Panc1 (cell line): ENCODE measurements at regions not wholly inside any gene's neighbourhood (a gene's known extent, or its start where the extent isn't known, plus 50 kb on each side); places are given as distances from the start of the nearest gene placed in this dataset.

ENCODE experiments used
- ATAC-seq: fragments of 200-7000 bp; cut with Tn5 transposase; 2 replicates; pipeline ENCODE4 v1.9.1; 2020; ENCODE audit warnings: mild to moderate bottlenecking, moderate library complexity
- BruUV-seq: library from RNA; stranded (reverse); fragments of 400-500 nt; replicated peaks from 2 replicates; lab custom pipeline; 2021; lab: Mats Ljungman, UMichigan
- CTCF ChIA-PET: fragments of 300-600 bp; sonication (Branson Sonifier 250); formaldehyde crosslinking; loops from one replicate; lab custom pipeline; 2022; ENCODE audit warnings: antibody characterized with exemption; lab: Charles Lee
- POLR2A ChIA-PET: fragments of 300-600 bp; sonication (Branson Sonifier 250); formaldehyde crosslinking; loops from one replicate; lab custom pipeline; 2022; ENCODE audit warnings: antibody characterized with exemption; lab: Charles Lee
- DNase-seq: peaks from one replicate; pipeline ENCODE4 v3.0.0-alpha.2; 2010; ENCODE audit warnings: low read depth, low spot score
- H3K27ac ChIP-seq: 2 replicates; pipeline ENCODE4 v1.5.1; 2011; ENCODE audit warnings: mild to moderate bottlenecking, low read length, inconsistent platforms
- H3K27me3 ChIP-seq: fragments of 200-500 bp; sonication (Bioruptor generic); 2 replicates; pipeline ENCODE4 v1.6.0; 2014; ENCODE audit warnings: low read length, inconsistent platforms; ENCODE audit not compliant: control insufficient read depth, insufficient read depth
- H3K36me3 ChIP-seq: fragments of 200-500 bp; sonication (Bioruptor generic); 2 replicates; pipeline ENCODE4 v1.5.1; 2014; ENCODE audit warnings: inconsistent platforms, mild to moderate bottlenecking, low read length, moderate library complexity; ENCODE audit not compliant: control insufficient read depth, insufficient read depth
- H3K4me1 ChIP-seq: 2 replicates; pipeline ENCODE4 v1.5.1; 2011; ENCODE audit warnings: inconsistent platforms, mild to moderate bottlenecking, low read length, moderate library complexity; ENCODE audit not compliant: control insufficient read depth, insufficient read depth
- H3K4me3 ChIP-seq, 2 experiments: 2 replicates each; pipeline ENCODE4 v1.5.1; 2011 to 2012; ENCODE audit warnings: low read depth in 2 of 2, low read length in 2 of 2, mild to moderate bottlenecking in 2 of 2, inconsistent platforms in 1 of 2, moderate library complexity in 1 of 2
- H3K9me3 ChIP-seq: fragments of 200-500 bp; sonication (Bioruptor generic); 2 replicates; pipeline ENCODE4 v1.5.1; 2014; ENCODE audit warnings: low read depth, mild to moderate bottlenecking, inconsistent platforms, low read length, moderate library complexity; ENCODE audit not compliant: control insufficient read depth, insufficient read depth
- POLR2AphosphoS5 ChIP-seq: IDR thresholded peaks from 2 replicates; pipeline ENCODE4 v1.6.1; 2012; ENCODE audit warnings: mild to moderate bottlenecking, low read depth, low read length, moderate library complexity
- SIN3A ChIP-seq: IDR thresholded peaks from 2 replicates; pipeline ENCODE4 v1.6.1; 2012; ENCODE audit warnings: low read depth, mild to moderate bottlenecking, low read length, moderate library complexity, borderline replicate concordance; ENCODE audit not compliant: insufficient read depth
- TCF7L2 ChIP-seq: IDR thresholded peaks from 2 replicates; pipeline ENCODE4 v1.6.1; 2011; ENCODE audit warnings: mild to moderate bottlenecking, low read depth, low read length, inconsistent platforms
- in situ Hi-C: cut with HindIII; loops from 2 replicates; pipeline ENCODE4 v1.10.0; 2016; ENCODE audit warnings: low sequenced_read_pairs, low pct_unique_long_range_greater_than_20kb
- intact Hi-C: fragments of 100-400 bp; cut with micrococcal nuclease; formaldehyde crosslinking; loops from one replicate; pipeline ENCODE4 v1.10.0; 2022; ENCODE audit not compliant: unreplicated experiment
- TF ChIP-seq, protein P1 (sequence below), 2 experiments: IDR thresholded peaks; 2 replicates each; pipeline ENCODE4 v1.6.1; 2011 to 2012; ENCODE audit warnings: low read depth in 2 of 2, control low read depth in 1 of 2, low read length in 1 of 2, mild to moderate bottlenecking in 1 of 2, moderate library complexity in 1 of 2; ENCODE audit not compliant: insufficient read depth in 1 of 2
- TF ChIP-seq, protein P2 (sequence below): fragments of 450-650 bp; IDR thresholded peaks from 2 replicates; pipeline ENCODE4 v1.5.1; 2017; ENCODE audit warnings: mild to moderate bottlenecking

DNA sequence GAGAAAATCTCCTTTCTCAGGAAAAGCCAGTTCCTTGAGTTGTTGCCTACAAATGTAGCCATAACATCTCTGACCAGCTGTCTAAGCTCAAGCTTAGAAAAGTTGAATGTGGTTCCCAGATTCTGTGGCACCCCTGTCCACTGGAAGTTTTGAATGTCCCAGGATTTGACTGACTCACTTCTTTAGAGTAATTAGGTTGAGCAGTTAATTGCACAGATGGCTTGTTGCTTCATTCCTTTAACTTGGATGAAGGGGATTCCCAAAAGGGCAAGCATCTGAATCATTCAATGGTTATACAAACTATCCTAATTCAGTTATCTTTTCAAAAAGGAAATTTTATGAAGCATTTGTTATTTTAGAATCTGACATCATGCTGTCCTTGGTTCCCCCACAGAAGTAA, 374.7 kb downstream of the LNPK start:
- no peak for DNase-seq
- in situ Hi-C loops, result no loop called here
- TF ChIP-seq, protein P1, sequence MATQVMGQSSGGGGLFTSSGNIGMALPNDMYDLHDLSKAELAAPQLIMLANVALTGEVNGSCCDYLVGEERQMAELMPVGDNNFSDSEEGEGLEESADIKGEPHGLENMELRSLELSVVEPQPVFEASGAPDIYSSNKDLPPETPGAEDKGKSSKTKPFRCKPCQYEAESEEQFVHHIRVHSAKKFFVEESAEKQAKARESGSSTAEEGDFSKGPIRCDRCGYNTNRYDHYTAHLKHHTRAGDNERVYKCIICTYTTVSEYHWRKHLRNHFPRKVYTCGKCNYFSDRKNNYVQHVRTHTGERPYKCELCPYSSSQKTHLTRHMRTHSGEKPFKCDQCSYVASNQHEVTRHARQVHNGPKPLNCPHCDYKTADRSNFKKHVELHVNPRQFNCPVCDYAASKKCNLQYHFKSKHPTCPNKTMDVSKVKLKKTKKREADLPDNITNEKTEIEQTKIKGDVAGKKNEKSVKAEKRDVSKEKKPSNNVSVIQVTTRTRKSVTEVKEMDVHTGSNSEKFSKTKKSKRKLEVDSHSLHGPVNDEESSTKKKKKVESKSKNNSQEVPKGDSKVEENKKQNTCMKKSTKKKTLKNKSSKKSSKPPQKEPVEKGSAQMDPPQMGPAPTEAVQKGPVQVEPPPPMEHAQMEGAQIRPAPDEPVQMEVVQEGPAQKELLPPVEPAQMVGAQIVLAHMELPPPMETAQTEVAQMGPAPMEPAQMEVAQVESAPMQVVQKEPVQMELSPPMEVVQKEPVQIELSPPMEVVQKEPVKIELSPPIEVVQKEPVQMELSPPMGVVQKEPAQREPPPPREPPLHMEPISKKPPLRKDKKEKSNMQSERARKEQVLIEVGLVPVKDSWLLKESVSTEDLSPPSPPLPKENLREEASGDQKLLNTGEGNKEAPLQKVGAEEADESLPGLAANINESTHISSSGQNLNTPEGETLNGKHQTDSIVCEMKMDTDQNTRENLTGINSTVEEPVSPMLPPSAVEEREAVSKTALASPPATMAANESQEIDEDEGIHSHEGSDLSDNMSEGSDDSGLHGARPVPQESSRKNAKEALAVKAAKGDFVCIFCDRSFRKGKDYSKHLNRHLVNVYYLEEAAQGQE (IDR thresholded peaks at IDR 0.05; ENCODE audit: insufficient read depth in 1 of 2, low read depth in 2 of 2, low read length in 1 of 2), result no peak
- no peak for TF ChIP-seq SIN3A

DNA sequence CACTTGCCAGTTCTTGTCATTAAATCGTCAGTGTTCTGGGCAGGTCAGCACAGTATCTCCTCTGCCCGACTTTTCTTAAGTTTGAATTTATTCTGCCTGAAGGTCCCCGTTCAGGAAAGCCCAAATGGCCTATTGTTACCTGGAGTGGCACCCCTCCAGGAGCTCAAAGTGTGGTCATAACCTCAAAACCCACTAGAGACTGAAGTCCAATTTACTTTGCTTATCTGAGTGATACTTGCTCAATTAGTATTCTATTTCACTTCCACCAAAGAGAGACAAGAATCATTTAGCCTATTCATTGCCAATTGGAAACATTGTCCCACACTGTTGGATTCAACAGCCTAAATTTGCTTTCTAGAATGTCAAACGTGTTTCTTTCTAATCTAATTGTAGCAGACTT, 375.3 kb downstream of the LNPK start:
- no peak for TF ChIP-seq SIN3A
- TF ChIP-seq, protein P2, sequence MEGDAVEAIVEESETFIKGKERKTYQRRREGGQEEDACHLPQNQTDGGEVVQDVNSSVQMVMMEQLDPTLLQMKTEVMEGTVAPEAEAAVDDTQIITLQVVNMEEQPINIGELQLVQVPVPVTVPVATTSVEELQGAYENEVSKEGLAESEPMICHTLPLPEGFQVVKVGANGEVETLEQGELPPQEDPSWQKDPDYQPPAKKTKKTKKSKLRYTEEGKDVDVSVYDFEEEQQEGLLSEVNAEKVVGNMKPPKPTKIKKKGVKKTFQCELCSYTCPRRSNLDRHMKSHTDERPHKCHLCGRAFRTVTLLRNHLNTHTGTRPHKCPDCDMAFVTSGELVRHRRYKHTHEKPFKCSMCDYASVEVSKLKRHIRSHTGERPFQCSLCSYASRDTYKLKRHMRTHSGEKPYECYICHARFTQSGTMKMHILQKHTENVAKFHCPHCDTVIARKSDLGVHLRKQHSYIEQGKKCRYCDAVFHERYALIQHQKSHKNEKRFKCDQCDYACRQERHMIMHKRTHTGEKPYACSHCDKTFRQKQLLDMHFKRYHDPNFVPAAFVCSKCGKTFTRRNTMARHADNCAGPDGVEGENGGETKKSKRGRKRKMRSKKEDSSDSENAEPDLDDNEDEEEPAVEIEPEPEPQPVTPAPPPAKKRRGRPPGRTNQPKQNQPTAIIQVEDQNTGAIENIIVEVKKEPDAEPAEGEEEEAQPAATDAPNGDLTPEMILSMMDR, result no peak
- TF ChIP-seq, protein P1 (IDR thresholded peaks at IDR 0.05; ENCODE audit: insufficient read depth in 1 of 2, low read depth in 2 of 2, low read length in 1 of 2), result no peak
- TF ChIP-seq POLR2AphosphoS5, result no peak
- no peak for TF ChIP-seq TCF7L2
- no peaks in the 10 kb centered on the region for H3K9me3 ChIP-seq
- intact Hi-C loops, result no loop called here
- CTCF ChIA-PET, result no interaction called here
- no TSS peak for BruUV-seq
- DNase-seq, result no peak
- no peaks in the 10 kb centered on the region for H3K36me3 ChIP-seq
- no peak for ATAC-seq
- in situ Hi-C loops, result no loop called here
- H3K27me3 ChIP-seq, result no peaks in the 10 kb centered on the region; the same call in 1 of the 2 replicates
- H3K4me3 ChIP-seq, result no peak overlapping the region
- no peaks in the 10 kb centered on the region for H3K4me1 ChIP-seq
- no peak overlapping the region for H3K27ac ChIP-seq
- POLR2A ChIA-PET, result no interaction called here

More for the DNA sequence above, 374.7 kb downstream of the LNPK start:
- ChIA-PET CTCF (no interaction called here), POLR2A (no interaction called here)
- Histone ChIP-seq H3K36me3 (no peaks in the 10 kb centered on the region), H3K9me3 (no peaks in the 10 kb centered on the region), H3K27me3 (no peaks in the 10 kb centered on the region; the same call in 1 of the 2 replicates), H3K4me1 (no peaks in the 10 kb centered on the region), H3K4me3 (no peak overlapping the region), H3K27ac (no peak overlapping the region)
- no peak for ATAC-seq
- no TSS peak for BruUV-seq
- intact Hi-C loops, result no loop called here
